ENCODE measurements at regions not wholly inside any gene's neighbourhood (a gene's known extent, or its start where the extent isn't known, plus 50 kb on each side); places are given as distances from the start of the nearest gene placed in this dataset.

- Histone ChIP-seq H3K4me1 (ENCODE audit: low read length) (no peaks in the 10 kb centered on the region), H3K9me3 (ENCODE audit: insufficient read depth, low read length) (no peaks in the 10 kb centered on the region), H3K4me3 (ENCODE audit: low read length) (no peak overlapping the region), H3K27me3 (ENCODE audit: low read depth, low read length) (peaks cover 14% of the 10 kb centered on the region), H3K9ac (ENCODE audit: low read length) (no peak overlapping the region), H3K27ac (ENCODE audit: low read length) (no peak overlapping the region), H3K79me2 (ENCODE audit: low read length) (no peaks in the 10 kb centered on the region), H4K20me1 (ENCODE audit: insufficient read depth, low read length) (no peaks in the 10 kb centered on the region), H3K36me3 (replicated peaks; ENCODE audit: low read depth, low read length) (no peaks in the 10 kb centered on the region), H2AFZ (ENCODE audit: low read depth, low read length) (no peak overlapping the region), H3K4me2 (ENCODE audit: low read length) (no peak overlapping the region)
- TF ChIP-seq CTCF (IDR thresholded peaks at IDR 0.05; ENCODE audit: low read depth, low read length) (no peak), EZH2phosphoT487 (IDR thresholded peaks at IDR 0.05; ENCODE audit: low read depth) (no peak)
These were observed 212.3 kb downstream of the HHIPL2 start for GRCh38 chr1:222335586-222335985.

- no peak overlapping the region for H2AFZ ChIP-seq (ENCODE audit: low read depth, low read length)
- H3K4me1 ChIP-seq (ENCODE audit: low read length): no peaks in the 10 kb centered on the region
- no peaks in the 10 kb centered on the region for H3K9me3 ChIP-seq (ENCODE audit: insufficient read depth, low read length)
- H3K27ac ChIP-seq (ENCODE audit: low read length): no peak overlapping the region
- H3K4me3 ChIP-seq (ENCODE audit: low read length): no peak overlapping the region
- H4K20me1 ChIP-seq (ENCODE audit: insufficient read depth, low read length): no peaks in the 10 kb centered on the region
- TF ChIP-seq CTCF (IDR thresholded peaks at IDR 0.05; ENCODE audit: low read depth, low read length) (no peak), EZH2phosphoT487 (IDR thresholded peaks at IDR 0.05; ENCODE audit: low read depth) (no peak)
- H3K27me3 ChIP-seq (ENCODE audit: low read depth, low read length): peaks cover 14% of the 10 kb centered on the region
- no peak overlapping the region for H3K4me2 ChIP-seq (ENCODE audit: low read length)
- H3K79me2 ChIP-seq (ENCODE audit: low read length): no peaks in the 10 kb centered on the region
- H3K9ac ChIP-seq (ENCODE audit: low read length): no peak overlapping the region
- no peaks in the 10 kb centered on the region for H3K36me3 ChIP-seq (replicated peaks; ENCODE audit: low read depth, low read length)
These were observed 213.8 kb downstream of the HHIPL2 start for GRCh38 chr1:222334026-222334680.

GRCh38 chr1:222331765-222332164 is 216.1 kb downstream of the HHIPL2 start:
- Histone ChIP-seq H3K27me3 (ENCODE audit: low read depth, low read length) (peaks cover 8% of the 10 kb centered on the region), H3K36me3 (replicated peaks; ENCODE audit: low read depth, low read length) (no peaks in the 10 kb centered on the region), H3K4me2 (ENCODE audit: low read length) (no peak overlapping the region), H3K9me3 (ENCODE audit: insufficient read depth, low read length) (no peaks in the 10 kb centered on the region), H3K27ac (ENCODE audit: low read length) (no peak overlapping the region), H3K79me2 (ENCODE audit: low read length) (no peaks in the 10 kb centered on the region), H3K4me3 (ENCODE audit: low read length) (no peak overlapping the region), H2AFZ (ENCODE audit: low read depth, low read length) (no peak overlapping the region), H3K9ac (ENCODE audit: low read length) (no peak overlapping the region), H3K4me1 (ENCODE audit: low read length) (no peaks in the 10 kb centered on the region), H4K20me1 (ENCODE audit: insufficient read depth, low read length) (no peaks in the 10 kb centered on the region)
- TF ChIP-seq EZH2phosphoT487 (IDR thresholded peaks at IDR 0.05; ENCODE audit: low read depth) (no peak), CTCF (IDR thresholded peaks at IDR 0.05; ENCODE audit: low read depth, low read length) (no peak)

- no peaks in the 10 kb centered on the region for H3K9me3 ChIP-seq (ENCODE audit: insufficient read depth, low read length)
- no peak overlapping the region for H2AFZ ChIP-seq (ENCODE audit: low read depth, low read length)
- no peak overlapping the region for H3K4me2 ChIP-seq (ENCODE audit: low read length)
- peaks cover 7% of the 10 kb centered on the region for H3K27me3 ChIP-seq (ENCODE audit: low read depth, low read length)
- H3K4me1 ChIP-seq (ENCODE audit: low read length): no peaks in the 10 kb centered on the region
- H4K20me1 ChIP-seq (ENCODE audit: insufficient read depth, low read length): no peaks in the 10 kb centered on the region
- H3K36me3 ChIP-seq (replicated peaks; ENCODE audit: low read depth, low read length): no peaks in the 10 kb centered on the region
- H3K79me2 ChIP-seq (ENCODE audit: low read length): no peaks in the 10 kb centered on the region
- H3K27ac ChIP-seq (ENCODE audit: low read length): no peak overlapping the region
- no peak overlapping the region for H3K9ac ChIP-seq (ENCODE audit: low read length)
- H3K4me3 ChIP-seq (ENCODE audit: low read length): no peak overlapping the region
- TF ChIP-seq CTCF (IDR thresholded peaks at IDR 0.05; ENCODE audit: low read depth, low read length) (no peak), EZH2phosphoT487 (IDR thresholded peaks at IDR 0.05; ENCODE audit: low read depth) (no peak)
These were observed 216.6 kb downstream of the HHIPL2 start for GRCh38 chr1:222331340-222331739.
